ENCODE measurements at regions not wholly inside any gene's neighbourhood (a gene's known extent, or its start where the extent isn't known, plus 50 kb on each side); places are given as distances from the start of the nearest gene placed in this dataset.

DNA sequence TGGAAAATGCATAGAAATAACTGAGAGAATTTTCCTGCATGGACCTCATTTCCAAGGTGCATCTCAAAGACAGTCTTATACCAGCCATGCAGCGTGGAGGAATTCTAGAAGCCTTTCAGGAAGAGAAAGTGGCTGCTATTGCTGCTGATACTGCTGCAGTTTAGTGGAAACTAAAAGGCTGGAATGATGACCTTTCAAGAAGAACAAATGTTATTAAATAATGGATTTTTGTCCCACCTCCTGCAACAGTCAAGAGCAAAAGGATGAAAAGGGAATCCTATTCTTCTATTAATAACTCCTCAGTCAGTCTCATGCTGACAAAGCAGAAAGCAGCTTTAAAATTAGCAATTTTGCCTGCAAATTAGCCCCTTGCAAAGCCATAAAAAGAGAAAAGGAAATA lies 68.2 kb upstream of the C1orf87 start:
- no peak for DNase-seq

GRCh38 chr1:60141276-60141675 lies 67.7 kb upstream of the C1orf87 start:
- DNase-seq: no peak

DNA sequence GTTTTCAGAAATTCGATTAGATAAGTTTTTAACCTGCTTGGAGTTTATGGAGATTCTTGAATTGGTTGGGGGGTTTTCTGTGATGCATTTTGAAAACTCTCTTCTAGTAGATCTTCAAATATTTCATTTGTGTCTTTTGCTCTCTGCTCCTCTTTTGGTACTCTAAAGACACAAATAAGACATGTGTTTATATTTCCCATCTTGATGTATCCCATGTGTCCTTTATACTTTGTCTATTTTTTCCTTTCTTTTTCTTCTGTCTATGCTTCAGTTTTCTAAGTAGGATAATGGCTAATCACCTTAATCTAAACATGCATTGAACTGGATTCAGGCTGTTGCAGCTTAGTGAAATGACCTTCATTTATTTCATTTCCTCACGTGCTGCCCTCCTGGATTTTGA lies 63.8 kb upstream of the C1orf87 start:
- no peak for DNase-seq

GRCh38 chr1:60136395-60136794 lies 62.8 kb upstream of the C1orf87 start:
- no peak for DNase-seq

GRCh38 chr1:60134716-60135115 lies 61.1 kb upstream of the C1orf87 start:
- DNase-seq: no peak

GRCh38 chr1:60133848-60134247 lies 60.3 kb upstream of the C1orf87 start:
- no peak for DNase-seq

- DNase-seq: no peak
These were observed 59.6 kb upstream of the C1orf87 start for GRCh38 chr1:60133000-60133673.

GRCh38 chr1:60132108-60132507 lies 58.5 kb upstream of the C1orf87 start:
- DNase-seq: no peak

GRCh38 chr1:60130703-60131102 lies 57.1 kb upstream of the C1orf87 start:
- DNase-seq: no peak

- DNase-seq: no peak
These were observed 56.3 kb upstream of the C1orf87 start for GRCh38 chr1:60129911-60130310.

DNA sequence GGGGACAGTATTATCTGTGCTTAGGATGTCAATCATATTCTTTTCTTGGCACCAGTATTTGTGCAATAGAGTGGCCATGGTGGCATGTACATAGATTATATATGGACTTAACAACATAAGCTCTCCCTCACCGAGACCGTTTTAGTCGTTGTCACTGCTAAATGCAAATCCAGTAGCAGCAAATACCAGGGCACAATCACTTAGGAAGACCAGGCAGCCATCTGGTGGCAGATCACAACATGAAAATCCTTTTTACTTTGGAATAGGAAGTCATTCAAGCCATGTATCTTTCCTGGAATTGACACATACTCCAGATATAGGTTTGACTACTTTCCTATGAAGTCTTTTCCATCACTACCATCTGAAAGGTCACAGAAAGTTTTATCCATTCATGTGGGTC lies 53.2 kb upstream of the C1orf87 start:
- DNase-seq: no peak
